Gastrocnemius medialis (tissue), 4 donors: ENCODE measurements at regions not wholly inside any gene's neighbourhood (a gene's known extent, or its start where the extent isn't known, plus 50 kb on each side); places are given as distances from the start of the nearest gene placed in this dataset.

Source experiments
- POLR2A ChIP-seq, 2 donors: fragments of 450-650 bp; IDR thresholded peaks; one replicate each; pipeline ENCODE4 v1.6.1; 2017; ENCODE audit warnings: antibody characterized with exemption in 2 of 2, mild to moderate bottlenecking in 2 of 2, moderate library complexity in 2 of 2
- TF ChIP-seq, protein P1 (sequence below), 5 experiments: fragments of 450-650 bp in 3 of 5; fragments of 200-600 bp in 2 of 5; sonication (generic) in 2 of 5; IDR thresholded peaks in 4 of 5; conservative IDR thresholded peaks in 1 of 5; 1 replicate in 4 of 5; 2 replicates in 1 of 5; pipeline ENCODE4 v1.5.1; 2016 to 2019; ENCODE audit warnings: antibody characterized with exemption in 5 of 5, mild to moderate bottlenecking in 3 of 5, moderate library complexity in 3 of 5

DNA sequence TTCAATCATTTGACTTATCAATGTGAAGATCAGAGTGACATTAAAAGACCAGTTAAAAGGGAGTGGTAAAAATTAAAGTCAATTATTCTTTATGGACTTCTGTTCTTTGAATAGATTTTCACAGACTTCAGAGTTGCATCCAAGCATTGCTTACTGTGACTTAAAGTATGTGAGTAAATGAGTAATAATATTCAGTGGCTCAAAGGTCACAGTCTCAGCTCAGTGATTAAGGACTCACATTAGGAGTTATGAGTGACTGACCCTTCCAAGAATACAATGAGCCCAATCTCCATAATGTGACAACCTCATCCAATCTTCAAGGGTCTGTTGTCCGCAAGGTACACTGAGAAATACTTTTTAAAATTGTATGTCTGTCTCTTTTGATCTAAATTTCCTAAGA is 811.2 kb downstream of the BRINP1 start:
- TF ChIP-seq, protein P1, sequence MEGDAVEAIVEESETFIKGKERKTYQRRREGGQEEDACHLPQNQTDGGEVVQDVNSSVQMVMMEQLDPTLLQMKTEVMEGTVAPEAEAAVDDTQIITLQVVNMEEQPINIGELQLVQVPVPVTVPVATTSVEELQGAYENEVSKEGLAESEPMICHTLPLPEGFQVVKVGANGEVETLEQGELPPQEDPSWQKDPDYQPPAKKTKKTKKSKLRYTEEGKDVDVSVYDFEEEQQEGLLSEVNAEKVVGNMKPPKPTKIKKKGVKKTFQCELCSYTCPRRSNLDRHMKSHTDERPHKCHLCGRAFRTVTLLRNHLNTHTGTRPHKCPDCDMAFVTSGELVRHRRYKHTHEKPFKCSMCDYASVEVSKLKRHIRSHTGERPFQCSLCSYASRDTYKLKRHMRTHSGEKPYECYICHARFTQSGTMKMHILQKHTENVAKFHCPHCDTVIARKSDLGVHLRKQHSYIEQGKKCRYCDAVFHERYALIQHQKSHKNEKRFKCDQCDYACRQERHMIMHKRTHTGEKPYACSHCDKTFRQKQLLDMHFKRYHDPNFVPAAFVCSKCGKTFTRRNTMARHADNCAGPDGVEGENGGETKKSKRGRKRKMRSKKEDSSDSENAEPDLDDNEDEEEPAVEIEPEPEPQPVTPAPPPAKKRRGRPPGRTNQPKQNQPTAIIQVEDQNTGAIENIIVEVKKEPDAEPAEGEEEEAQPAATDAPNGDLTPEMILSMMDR (IDR thresholded peaks at IDR 0.05 in 4 of 5, conservative IDR thresholded peaks at IDR 0.05 in 1 of 5) = no peak
- TF ChIP-seq POLR2A (IDR thresholded peaks at IDR 0.05) = no peak
